ENCODE measurements at regions not wholly inside any gene's neighbourhood (a gene's known extent, or its start where the extent isn't known, plus 50 kb on each side); places are given as distances from the start of the nearest gene placed in this dataset.

DNA sequence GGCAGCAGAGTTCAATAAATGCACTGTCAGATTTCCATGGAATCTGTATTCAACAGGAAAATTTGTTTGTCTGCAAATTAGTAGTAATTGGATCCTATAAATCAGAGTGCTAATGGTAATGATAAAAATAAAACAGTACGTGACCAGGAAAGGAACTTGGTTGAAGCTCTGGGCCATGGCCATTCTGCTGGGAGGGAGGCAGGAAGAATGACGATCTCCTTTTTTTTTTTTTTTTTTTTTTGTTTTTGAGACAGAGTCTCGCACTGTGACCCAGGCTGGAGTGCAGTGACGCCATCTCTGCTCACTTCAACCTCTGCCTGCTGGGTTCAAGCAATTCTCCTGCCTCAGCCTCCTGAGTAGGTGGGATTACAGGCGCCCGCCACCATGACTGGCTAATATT is 94.8 kb upstream of the SEC11C start:
- H3K9me2 ChIP-seq (replicated peaks; ENCODE audit: low read length): no peaks in the 10 kb centered on the region
- H4K20me1 ChIP-seq (ENCODE audit: low read length): no peaks in the 10 kb centered on the region
- TF ChIP-seq EZH2 (IDR thresholded peaks at IDR 0.05; ENCODE audit: low read length, unreplicated experiment): no peak
- no peak for TF ChIP-seq EZH2phosphoT487 (IDR thresholded peaks at IDR 0.05; ENCODE audit: borderline replicate concordance, low read length)
- TF ChIP-seq, protein P1, sequence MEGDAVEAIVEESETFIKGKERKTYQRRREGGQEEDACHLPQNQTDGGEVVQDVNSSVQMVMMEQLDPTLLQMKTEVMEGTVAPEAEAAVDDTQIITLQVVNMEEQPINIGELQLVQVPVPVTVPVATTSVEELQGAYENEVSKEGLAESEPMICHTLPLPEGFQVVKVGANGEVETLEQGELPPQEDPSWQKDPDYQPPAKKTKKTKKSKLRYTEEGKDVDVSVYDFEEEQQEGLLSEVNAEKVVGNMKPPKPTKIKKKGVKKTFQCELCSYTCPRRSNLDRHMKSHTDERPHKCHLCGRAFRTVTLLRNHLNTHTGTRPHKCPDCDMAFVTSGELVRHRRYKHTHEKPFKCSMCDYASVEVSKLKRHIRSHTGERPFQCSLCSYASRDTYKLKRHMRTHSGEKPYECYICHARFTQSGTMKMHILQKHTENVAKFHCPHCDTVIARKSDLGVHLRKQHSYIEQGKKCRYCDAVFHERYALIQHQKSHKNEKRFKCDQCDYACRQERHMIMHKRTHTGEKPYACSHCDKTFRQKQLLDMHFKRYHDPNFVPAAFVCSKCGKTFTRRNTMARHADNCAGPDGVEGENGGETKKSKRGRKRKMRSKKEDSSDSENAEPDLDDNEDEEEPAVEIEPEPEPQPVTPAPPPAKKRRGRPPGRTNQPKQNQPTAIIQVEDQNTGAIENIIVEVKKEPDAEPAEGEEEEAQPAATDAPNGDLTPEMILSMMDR (conservative IDR thresholded peaks at IDR 0.05; ENCODE audit: low read depth, low read length): no peak
- no peak overlapping the region for H3K4me2 ChIP-seq (ENCODE audit: low read length)
- no peaks in the 10 kb centered on the region for H3F3A ChIP-seq (ENCODE audit: low read length, unreplicated experiment)
- CTCF ChIA-PET: no interaction called here
- no peak overlapping the region for H3K27ac ChIP-seq (ENCODE audit: low read length)
- no peaks in the 10 kb centered on the region for H3K27me3 ChIP-seq (ENCODE audit: low read length)
- H3K79me2 ChIP-seq (ENCODE audit: low read length): no peaks in the 10 kb centered on the region
- no peaks in the 10 kb centered on the region for H3K36me3 ChIP-seq (ENCODE audit: low read depth, low read length)
- DNase-seq (no peak), ATAC-seq (no peak)
- BruUV-seq (replicated peaks): no TSS peak
- H3K4me1 ChIP-seq (ENCODE audit: insufficient read depth, low read length): no peaks in the 10 kb centered on the region
- POLR2A ChIA-PET (ENCODE audit: unreplicated experiment): no interaction called here
- no peak overlapping the region for H2AFZ ChIP-seq (ENCODE audit: low read length)
- intact Hi-C loops (cut with micrococcal nuclease): no loop called here
- H3K9me3 ChIP-seq (ENCODE audit: low read length): no peaks in the 10 kb centered on the region
- H3K4me3 ChIP-seq (ENCODE audit: low read length): no peak overlapping the region
- no peak overlapping the region for H3K9ac ChIP-seq (ENCODE audit: low read length)

DNA sequence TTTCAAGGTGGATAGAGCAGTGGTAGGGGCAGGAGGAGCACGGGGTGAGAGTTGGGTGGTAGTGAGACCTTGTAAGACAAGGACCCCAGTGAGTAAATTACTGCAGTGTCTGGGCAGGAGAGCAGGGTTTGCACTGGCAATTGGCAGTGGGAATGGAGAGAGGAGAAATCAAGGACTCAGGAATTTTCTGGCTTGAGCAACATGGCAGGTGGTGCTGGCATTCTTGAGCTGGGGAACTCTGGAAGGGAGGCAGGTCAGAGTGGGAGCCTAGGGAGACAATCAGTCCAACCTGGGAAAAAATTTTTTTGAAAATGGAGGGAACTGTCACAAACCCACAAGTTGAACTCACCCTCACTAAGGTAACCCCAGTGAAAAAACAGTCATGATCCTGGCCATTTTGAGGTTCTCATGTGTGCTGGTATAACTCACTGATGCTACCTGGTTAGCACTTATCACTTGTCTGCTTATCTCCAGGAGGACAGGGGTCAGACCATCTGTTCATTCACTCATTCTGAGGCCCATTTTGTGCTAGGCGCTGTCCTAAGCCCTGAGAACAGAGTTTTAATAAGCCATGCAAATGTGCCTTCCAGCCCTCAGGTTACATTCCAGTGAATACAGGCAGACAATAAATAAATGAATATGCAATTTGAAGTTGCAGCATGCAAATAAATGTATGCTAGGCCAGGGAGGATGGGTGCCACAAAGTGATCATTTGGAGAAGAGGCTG is 92.2 kb upstream of the SEC11C start:
- Histone ChIP-seq H3K36me3 (ENCODE audit: low read depth, low read length) (no peaks in the 10 kb centered on the region), H3K9ac (ENCODE audit: low read length) (no peak overlapping the region), H3K27ac (ENCODE audit: low read length) (no peak overlapping the region), H2AFZ (ENCODE audit: low read length) (no peak overlapping the region), H3K27me3 (ENCODE audit: low read length) (no peaks in the 10 kb centered on the region), H3K4me3 (ENCODE audit: low read length) (no peak overlapping the region), H3K4me2 (ENCODE audit: low read length) (no peak overlapping the region), H3F3A (ENCODE audit: low read length, unreplicated experiment) (no peaks in the 10 kb centered on the region), H3K79me2 (ENCODE audit: low read length) (no peaks in the 10 kb centered on the region), H3K9me3 (ENCODE audit: low read length) (no peaks in the 10 kb centered on the region), H4K20me1 (ENCODE audit: low read length) (no peaks in the 10 kb centered on the region), H3K4me1 (ENCODE audit: insufficient read depth, low read length) (no peaks in the 10 kb centered on the region), H3K9me2 (replicated peaks; ENCODE audit: low read length) (no peaks in the 10 kb centered on the region)
- no peak for DNase-seq
- CTCF ChIA-PET: no interaction called here
- BruUV-seq (replicated peaks): no TSS peak
- intact Hi-C loops (cut with micrococcal nuclease): no loop called here
- TF ChIP-seq EZH2 (IDR thresholded peaks at IDR 0.05; ENCODE audit: low read length, unreplicated experiment) (no peak), EZH2phosphoT487 (IDR thresholded peaks at IDR 0.05; ENCODE audit: borderline replicate concordance, low read length) (no peak)
- TF ChIP-seq, protein P1 (conservative IDR thresholded peaks at IDR 0.05; ENCODE audit: low read depth, low read length): no peak
- POLR2A ChIA-PET (ENCODE audit: unreplicated experiment): no interaction called here
- no peak for ATAC-seq

DNA sequence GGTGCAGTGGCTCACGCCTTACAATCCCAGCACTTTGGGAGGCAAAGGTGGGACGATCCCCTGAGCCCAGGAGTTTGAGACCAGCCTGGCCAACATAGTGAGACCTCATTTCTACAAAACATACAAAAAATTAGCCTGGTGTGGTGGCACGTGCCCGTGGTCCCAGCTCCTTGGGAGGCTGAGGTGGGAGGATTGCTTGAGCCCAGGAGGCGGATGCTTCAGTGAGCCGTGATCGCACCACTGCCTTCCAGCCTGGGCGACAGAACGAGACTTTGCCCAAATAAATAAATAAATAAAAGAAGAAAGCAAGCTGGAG is 91.7 kb upstream of the SEC11C start:
- no peaks in the 10 kb centered on the region for H3K9me2 ChIP-seq (replicated peaks; ENCODE audit: low read length)
- POLR2A ChIA-PET (ENCODE audit: unreplicated experiment): no interaction called here
- H3K79me2 ChIP-seq (ENCODE audit: low read length): no peaks in the 10 kb centered on the region
- no peak overlapping the region for H3K9ac ChIP-seq (ENCODE audit: low read length)
- H3K27me3 ChIP-seq (ENCODE audit: low read length): no peaks in the 10 kb centered on the region
- no peak overlapping the region for H3K4me2 ChIP-seq (ENCODE audit: low read length)
- no TSS peak for BruUV-seq (replicated peaks)
- no peak overlapping the region for H2AFZ ChIP-seq (ENCODE audit: low read length)
- intact Hi-C loops (cut with micrococcal nuclease): no loop called here
- no peaks in the 10 kb centered on the region for H3F3A ChIP-seq (ENCODE audit: low read length, unreplicated experiment)
- H3K9me3 ChIP-seq (ENCODE audit: low read length): no peaks in the 10 kb centered on the region
- ATAC-seq (no peak), DNase-seq (no peak)
- H3K4me3 ChIP-seq (ENCODE audit: low read length): no peak overlapping the region
- H3K4me1 ChIP-seq (ENCODE audit: insufficient read depth, low read length): peaks cover 4% of the 10 kb centered on the region; the same call in 1 of the 2 replicates
- no peaks in the 10 kb centered on the region for H4K20me1 ChIP-seq (ENCODE audit: low read length)
- CTCF ChIA-PET: no interaction called here
- no peak overlapping the region for H3K27ac ChIP-seq (ENCODE audit: low read length)
- TF ChIP-seq, protein P1 (conservative IDR thresholded peaks at IDR 0.05; ENCODE audit: low read depth, low read length): no peak
- TF ChIP-seq EZH2phosphoT487 (IDR thresholded peaks at IDR 0.05; ENCODE audit: borderline replicate concordance, low read length) (no peak), EZH2 (IDR thresholded peaks at IDR 0.05; ENCODE audit: low read length, unreplicated experiment) (no peak)
- H3K36me3 ChIP-seq (ENCODE audit: low read depth, low read length): no peaks in the 10 kb centered on the region

All from PC-3 (cell line).